GM23338 (cell line): ENCODE measurements at regions not wholly inside any gene's neighbourhood (a gene's known extent, or its start where the extent isn't known, plus 50 kb on each side); places are given as distances from the start of the nearest gene placed in this dataset.
A peak's percentile ranks its signal among the peaks of the same experiment; 100 is the strongest.
"Not testable (repeated sequence)": the region's sequence is repeated elsewhere in the genome, so short reads cannot be mapped to it uniquely, and the experiment has no call there.

ENCODE experiments used
- ATAC-seq: fragments of 200-7000 bp; cut with Tn5 transposase; 3 replicates; pipeline ENCODE4 v1.9.1; 2020
- DNase-seq: peaks from one replicate; pipeline ENCODE4 v3.0.0-alpha.2; 2015; ENCODE audit warnings: low spot score
- H2AFZ ChIP-seq: fragments of 200-600 bp; sonication (generic); 2 replicates; pipeline ENCODE4 v1.8.0; 2016; ENCODE audit warnings: antibody characterized with exemption, mild to moderate bottlenecking, moderate library complexity
- H3F3A ChIP-seq: fragments of 200-600 bp; sonication (generic); replicated peaks from 2 replicates; pipeline ENCODE4 v1.8.0; 2017; ENCODE audit warnings: antibody characterized with exemption, mixed run types, low read depth
- H3K27ac ChIP-seq: fragments of 200-600 bp; sonication (generic); 2 replicates; pipeline ENCODE4 v1.6.1; 2016; ENCODE audit warnings: low read depth
- H3K27me3 ChIP-seq: fragments of 200-600 bp; sonication (generic); 2 replicates; pipeline ENCODE4 v1.8.0; 2016; ENCODE audit warnings: mild to moderate bottlenecking, mixed run types, moderate library complexity; ENCODE audit not compliant: insufficient read depth
- H3K36me3 ChIP-seq: fragments of 200-600 bp; sonication (generic); 2 replicates; pipeline ENCODE4 v1.8.0; 2016; ENCODE audit warnings: mild to moderate bottlenecking; ENCODE audit not compliant: insufficient read depth
- H3K4me1 ChIP-seq: fragments of 200-600 bp; sonication (generic); 2 replicates; pipeline ENCODE4 v1.8.0; 2016; ENCODE audit warnings: mild to moderate bottlenecking, moderate library complexity; ENCODE audit not compliant: insufficient read depth
- H3K4me2 ChIP-seq: fragments of 200-600 bp; sonication (generic); 2 replicates; pipeline ENCODE4 v1.7.1; 2017; ENCODE audit warnings: mixed run types
- H3K4me3 ChIP-seq: fragments of 200-600 bp; sonication (generic); 2 replicates; pipeline ENCODE4 v1.6.1; 2016; ENCODE audit warnings: mixed run types
- H3K79me2 ChIP-seq: fragments of 200-600 bp; sonication (generic); replicated peaks from 2 replicates; pipeline ENCODE4 v1.8.0; 2017; ENCODE audit warnings: mild to moderate bottlenecking; ENCODE audit not compliant: insufficient read depth
- H3K9me2 ChIP-seq: fragments of 200-600 bp; sonication (generic); 2 replicates; pipeline ENCODE4 v1.8.0; 2017; ENCODE audit not compliant: insufficient read depth
- H4K20me1 ChIP-seq: fragments of 200-600 bp; sonication (generic); replicated peaks from 2 replicates; pipeline ENCODE4 v1.8.0; 2017; ENCODE audit warnings: mild to moderate bottlenecking; ENCODE audit not compliant: insufficient read depth
- H3K27ac Mint-ChIP-seq: 2 replicates; pipeline ENCODE4 v1.8.0; 2020; ENCODE audit warnings: inconsistent platforms, mild to moderate bottlenecking, moderate library complexity, mixed read lengths
- H3K27me3 Mint-ChIP-seq: 3 replicates; pipeline ENCODE4 v1.8.0; 2022; ENCODE audit warnings: low read depth, mild to moderate bottlenecking, moderate library complexity, mixed read lengths, inconsistent platforms; ENCODE audit not compliant: insufficient read depth, poor library complexity
- H3K36me3 Mint-ChIP-seq: 3 replicates; pipeline ENCODE4 v1.8.0; 2021; ENCODE audit warnings: low read depth, mild to moderate bottlenecking, inconsistent platforms, moderate library complexity, mixed read lengths
- H3K4me1 Mint-ChIP-seq: 3 replicates; pipeline ENCODE4 v1.8.0; 2020; ENCODE audit warnings: mild to moderate bottlenecking, inconsistent platforms, mixed read lengths
- H3K4me3 Mint-ChIP-seq: 3 replicates; pipeline ENCODE4 v1.8.0; 2021; ENCODE audit warnings: moderate library complexity, mild to moderate bottlenecking, inconsistent platforms, mixed read lengths
- H3K9me3 Mint-ChIP-seq: 3 replicates; pipeline ENCODE4 v1.8.0; 2020; ENCODE audit warnings: moderate library complexity, mild to moderate bottlenecking, inconsistent platforms, mixed read lengths
- CREB1 ChIP-seq: fragments of 250-450 bp; sonication (Bioruptor Pico); IDR thresholded peaks from 2 replicates; pipeline ENCODE4 v1.5.0; 2020; ENCODE audit warnings: low read depth, mild to moderate bottlenecking, moderate library complexity
- CTCF ChIP-seq, 2 experiments: fragments of 200-600 bp in 1 of 2; sonication (generic) in 1 of 2; conservative IDR thresholded peaks; 2 replicates each; pipeline versions ENCODE4 v1.5.1 to v1.6.1; 2016 to 2017; ENCODE audit warnings: antibody characterized with exemption in 2 of 2, low read depth in 2 of 2, mild to moderate bottlenecking in 2 of 2, moderate library complexity in 1 of 2
- POLR2AphosphoS5 ChIP-seq: IDR thresholded peaks from 2 replicates; pipeline ENCODE4 v1.6.1; 2016; ENCODE audit warnings: antibody characterized with exemption, low read depth
- STAT1 ChIP-seq: IDR thresholded peaks from one replicate; pipeline ENCODE4 v1.6.1; 2016; ENCODE audit warnings: antibody characterized with exemption; ENCODE audit not compliant: unreplicated experiment
- ZNF331 ChIP-seq: fragments of 250-450 bp; sonication (Bioruptor Pico); IDR thresholded peaks from 2 replicates; pipeline ENCODE4 v1.5.0; 2020; ENCODE audit warnings: low read depth, mild to moderate bottlenecking, moderate library complexity

- H3K9me3 Mint-ChIP-seq, result no peaks in the 10 kb centered on the region
Measured at GRCh38 chr4:126541820-126542219, 1090.9 kb upstream of the INTU start.

GRCh38 chr4:126544276-126544675 is 1088.5 kb upstream of the INTU start:
- H2AFZ ChIP-seq, result no peak overlapping the region
- no peak overlapping the region for H3K27ac ChIP-seq
- no peak for DNase-seq
- Mint-ChIP-seq H3K36me3 (no peaks in the 10 kb centered on the region), H3K4me1 (no peaks in the 10 kb centered on the region; the same call in 2 of the 3 replicates), H3K4me3 (no peak overlapping the region), H3K27ac (no peak overlapping the region), H3K27me3 (no peaks in the 10 kb centered on the region), H3K9me3 (no peaks in the 10 kb centered on the region)
- no peaks in the 10 kb centered on the region for H3K4me1 ChIP-seq
- ATAC-seq, result no peak
- H3F3A ChIP-seq, result no peaks in the 10 kb centered on the region
- H3K36me3 ChIP-seq, result no peaks in the 10 kb centered on the region
- TF ChIP-seq STAT1 (no peak), POLR2AphosphoS5 (no peak), ZNF331 (no peak)
- H3K79me2 ChIP-seq, result no peaks in the 10 kb centered on the region
- no peaks in the 10 kb centered on the region for H3K27me3 ChIP-seq
- no peak overlapping the region for H3K4me2 ChIP-seq
- no peak overlapping the region for H3K4me3 ChIP-seq
- no peaks in the 10 kb centered on the region for H3K9me2 ChIP-seq
- no peaks in the 10 kb centered on the region for H4K20me1 ChIP-seq

More at GRCh38 chr4:126541820-126542219, 1090.9 kb upstream of the INTU start:
- Histone ChIP-seq H2AFZ (peak overlapping the region; percentile 7; the same call in 1 of the 2 replicates), H3K4me3 (no peak overlapping the region), H3K4me2 (no peak overlapping the region), H3K27ac (no peak overlapping the region), H3K79me2 (no peaks in the 10 kb centered on the region), H3K36me3 (no peaks in the 10 kb centered on the region), H3K27me3 (no peaks in the 10 kb centered on the region), H4K20me1 (no peaks in the 10 kb centered on the region), H3K9me2 (no peaks in the 10 kb centered on the region), H3F3A (no peaks in the 10 kb centered on the region), H3K4me1 (no peaks in the 10 kb centered on the region)
- Mint-ChIP-seq H3K36me3 (no peaks in the 10 kb centered on the region), H3K27me3 (no peaks in the 10 kb centered on the region), H3K4me1 (no peaks in the 10 kb centered on the region; the same call in 2 of the 3 replicates), H3K4me3 (no peak overlapping the region), H3K27ac (no peak overlapping the region; the same call in 1 of the 2 replicates)
- TF ChIP-seq CREB1 (CRISPR knock-in tag) (no peak), ZNF331 (no peak), CTCF (conservative IDR thresholded peaks at IDR 0.05; ENCODE audit: low read depth in 2 of 2) (no peak)
- DNase-seq (no peak), ATAC-seq (no peak)

GRCh38 chr4:126546197-126546596 is 1086.6 kb upstream of the INTU start:
- not testable (repeated sequence) for H2AFZ ChIP-seq, H3K4me1 ChIP-seq, H4K20me1 ChIP-seq, H3K79me2 ChIP-seq, H3K27ac Mint-ChIP-seq, H3K9me2 ChIP-seq, H3K4me3 ChIP-seq, H3K27me3 ChIP-seq, H3K4me2 ChIP-seq, H3K27ac ChIP-seq, H3K27me3 Mint-ChIP-seq, H3K4me1 Mint-ChIP-seq, ATAC-seq, H3K36me3 Mint-ChIP-seq, H3K36me3 ChIP-seq, H3F3A ChIP-seq, DNase-seq, H3K4me3 Mint-ChIP-seq, H3K9me3 Mint-ChIP-seq
